ENCODE measurements at regions not wholly inside any gene's neighbourhood (a gene's known extent, or its start where the extent isn't known, plus 50 kb on each side); places are given as distances from the start of the nearest gene placed in this dataset.

- no TSS peak for BruUV-seq (replicated peaks)
- H3K4me2 ChIP-seq, result no peak overlapping the region
- ChIA-PET POLR2A (ENCODE audit: unreplicated experiment) (no interaction called here), CTCF (no interaction called here)
- H3F3A ChIP-seq (ENCODE audit: insufficient read depth, low read depth), result no peaks in the 10 kb centered on the region
- no peak overlapping the region for H3K4me3 ChIP-seq
- H4K20me1 ChIP-seq (ENCODE audit: insufficient read depth), result no peaks in the 10 kb centered on the region
- no peak for DNase-seq
- no peaks in the 10 kb centered on the region for H3K4me1 ChIP-seq (replicated peaks; ENCODE audit: insufficient read depth)
- H3K27me3 ChIP-seq (ENCODE audit: insufficient read depth, low read depth), result no peaks in the 10 kb centered on the region
- H2AFZ ChIP-seq, result no peak overlapping the region
- no peaks in the 10 kb centered on the region for H3K9me2 ChIP-seq (ENCODE audit: insufficient read depth)
- H3K9me3 ChIP-seq (ENCODE audit: insufficient read depth, low read depth), result no peaks in the 10 kb centered on the region
- no peak overlapping the region for H3K27ac ChIP-seq
- no peaks in the 10 kb centered on the region for H3K36me3 ChIP-seq (ENCODE audit: low read depth)
- intact Hi-C loops (cut with micrococcal nuclease; ENCODE audit: unreplicated experiment), result no loop called here
- TF ChIP-seq CTCF (conservative IDR thresholded peaks at IDR 0.05), result no peak
- TF ChIP-seq EZH2 (IDR thresholded peaks at IDR 0.05; ENCODE audit: low read depth), result no peak
- H3K79me2 ChIP-seq (ENCODE audit: low read depth), result no peaks in the 10 kb centered on the region
These were observed 787.7 kb downstream of the CCDC85A start for GRCh38 chr2:56971383-56971974.

GRCh38 chr2:56981554-56981953, 797.8 kb downstream of the CCDC85A start:
- BruUV-seq (replicated peaks), result no TSS peak
- Histone ChIP-seq H3K9me3 (ENCODE audit: insufficient read depth, low read depth) (no peaks in the 10 kb centered on the region), H3K9me2 (ENCODE audit: insufficient read depth) (no peaks in the 10 kb centered on the region), H3K4me1 (replicated peaks; ENCODE audit: insufficient read depth) (no peaks in the 10 kb centered on the region), H4K20me1 (ENCODE audit: insufficient read depth) (no peaks in the 10 kb centered on the region), H3K36me3 (ENCODE audit: low read depth) (no peaks in the 10 kb centered on the region), H3K27ac (no peak overlapping the region), H3K4me3 (no peak overlapping the region), H3F3A (ENCODE audit: insufficient read depth, low read depth) (no peaks in the 10 kb centered on the region), H3K27me3 (ENCODE audit: insufficient read depth, low read depth) (no peaks in the 10 kb centered on the region), H2AFZ (no peak overlapping the region), H3K79me2 (ENCODE audit: low read depth) (no peaks in the 10 kb centered on the region), H3K4me2 (no peak overlapping the region)
- ChIA-PET POLR2A (ENCODE audit: unreplicated experiment) (no interaction called here), CTCF (no interaction called here)
- TF ChIP-seq CTCF (conservative IDR thresholded peaks at IDR 0.05) (no peak), EZH2 (IDR thresholded peaks at IDR 0.05; ENCODE audit: low read depth) (no peak)
- intact Hi-C loops (cut with micrococcal nuclease; ENCODE audit: unreplicated experiment), result no loop called here
- DNase-seq, result no peak

GRCh38 chr2:56985609-56986008, 801.8 kb downstream of the CCDC85A start:
- ChIA-PET CTCF (no interaction called here), POLR2A (ENCODE audit: unreplicated experiment) (no interaction called here)
- H3F3A ChIP-seq (ENCODE audit: insufficient read depth, low read depth), result no peaks in the 10 kb centered on the region
- no peaks in the 10 kb centered on the region for H3K27me3 ChIP-seq (ENCODE audit: insufficient read depth, low read depth)
- BruUV-seq (replicated peaks), result no TSS peak
- no peak overlapping the region for H3K27ac ChIP-seq
- H3K79me2 ChIP-seq (ENCODE audit: low read depth), result no peaks in the 10 kb centered on the region
- H3K9me3 ChIP-seq (ENCODE audit: insufficient read depth, low read depth), result no peaks in the 10 kb centered on the region
- H3K4me1 ChIP-seq (replicated peaks; ENCODE audit: insufficient read depth), result no peaks in the 10 kb centered on the region
- DNase-seq, result no peak
- H3K36me3 ChIP-seq (ENCODE audit: low read depth), result no peaks in the 10 kb centered on the region
- H3K9me2 ChIP-seq (ENCODE audit: insufficient read depth), result 0 out of 2 replicates have a peak, but pooled peaks cover 3% of the 10 kb centered on the region
- TF ChIP-seq EZH2 (IDR thresholded peaks at IDR 0.05; ENCODE audit: low read depth), result no peak
- no peak for TF ChIP-seq CTCF (conservative IDR thresholded peaks at IDR 0.05)
- no peak overlapping the region for H2AFZ ChIP-seq
- no peak overlapping the region for H3K4me3 ChIP-seq
- H4K20me1 ChIP-seq (ENCODE audit: insufficient read depth), result no peaks in the 10 kb centered on the region
- intact Hi-C loops (cut with micrococcal nuclease; ENCODE audit: unreplicated experiment), result loop anchor here (1.0 kb wide), 1 partner anchor 512 kb away; no protein-coding TSS in a partner anchor
- no peak overlapping the region for H3K4me2 ChIP-seq

All from PC-9 (cell line).